Fibroblast of lung (primary cell): ENCODE measurements at regions not wholly inside any gene's neighbourhood (a gene's known extent, or its start where the extent isn't known, plus 50 kb on each side); places are given as distances from the start of the nearest gene placed in this dataset.

Experiments
- DNase-seq, 2 donors: peaks; one replicate each; pipeline versions ENCODE4 v3.0.0 to v3.0.0-alpha.2; 2010; ENCODE audit warnings: low read depth in 2 of 2
- H2AFZ ChIP-seq: 2 replicates; pipeline ENCODE4 v1.5.1; 2012; ENCODE audit warnings: low read length, control low read depth, inconsistent platforms
- H3K27ac ChIP-seq: 2 replicates; pipeline ENCODE4 v1.5.1; 2011; ENCODE audit warnings: low read length, control low read depth; ENCODE audit not compliant: insufficient read depth
- H3K27me3 ChIP-seq: 2 replicates; pipeline ENCODE4 v1.5.1; 2011; ENCODE audit warnings: mild to moderate bottlenecking, low read length; ENCODE audit not compliant: control insufficient read depth, insufficient read depth
- H3K36me3 ChIP-seq: 2 replicates; pipeline ENCODE4 v1.5.1; 2011; ENCODE audit warnings: low read length; ENCODE audit not compliant: control insufficient read depth, insufficient read depth
- H3K4me1 ChIP-seq: 2 replicates; pipeline ENCODE4 v1.5.1; 2011; ENCODE audit warnings: low read length; ENCODE audit not compliant: control insufficient read depth, insufficient read depth; ENCODE audit errors: extremely low read depth
- H3K4me2 ChIP-seq: 2 replicates; pipeline ENCODE4 v1.5.1; 2011; ENCODE audit warnings: low read length, control low read depth; ENCODE audit not compliant: insufficient read depth; ENCODE audit errors: extremely low read depth
- H3K4me3 ChIP-seq, 4 experiments: fragments of 200-600 bp in 1 of 4; sonication (generic) in 1 of 4; replicated peaks in 1 of 4; 2 replicates each; pipeline ENCODE4 v1.5.1; 2011 to 2016; ENCODE audit warnings: low read length in 4 of 4, low read depth in 3 of 4, mild to moderate bottlenecking in 3 of 4, control low read depth in 2 of 4, inconsistent platforms in 1 of 4, mixed read lengths in 1 of 4; ENCODE audit not compliant: insufficient read depth in 1 of 4; ENCODE audit errors: control extremely low read depth in 1 of 4
- H3K79me2 ChIP-seq: 2 replicates; pipeline ENCODE4 v1.5.1; 2012; ENCODE audit warnings: mild to moderate bottlenecking, low read length, inconsistent platforms; ENCODE audit not compliant: control insufficient read depth, insufficient read depth
- H3K9ac ChIP-seq: 2 replicates; pipeline ENCODE4 v1.5.1; 2011; ENCODE audit warnings: mild to moderate bottlenecking, low read length, control low read depth; ENCODE audit not compliant: insufficient read depth
- H3K9me3 ChIP-seq: 2 replicates; pipeline ENCODE4 v1.5.1; 2012; ENCODE audit warnings: low read depth, low read length; ENCODE audit not compliant: control insufficient read depth, insufficient read depth
- H4K20me1 ChIP-seq: 2 replicates; pipeline ENCODE4 v1.5.1; 2011; ENCODE audit warnings: low read length; ENCODE audit not compliant: control insufficient read depth, insufficient read depth; ENCODE audit errors: extremely low read depth
- CTCF ChIP-seq, 2 donors: IDR thresholded peaks in 1 of 2; conservative IDR thresholded peaks in 1 of 2; 1 replicate in 1 of 2; 2 replicates in 1 of 2; pipeline ENCODE4 v1.5.1; 2011 to 2012; ENCODE audit warnings: low read length in 2 of 2, control low read depth in 1 of 2, inconsistent platforms in 1 of 2, low read depth in 1 of 2, mild to moderate bottlenecking in 1 of 2
- EZH2 ChIP-seq: IDR thresholded peaks from 2 replicates; pipeline ENCODE4 v1.5.1; 2012; ENCODE audit warnings: low read length, control low read depth, mild to moderate bottlenecking; ENCODE audit errors: missing control alignments

GRCh38 chr2:38502107-38502506 is 100.6 kb downstream of the HNRNPLL start:
- H3K9me3 ChIP-seq: no peaks in the 10 kb centered on the region
- no peak overlapping the region for H2AFZ ChIP-seq
- no peaks in the 10 kb centered on the region for H4K20me1 ChIP-seq
- no peaks in the 10 kb centered on the region for H3K36me3 ChIP-seq
- no peak overlapping the region for H3K4me3 ChIP-seq
- H3K27ac ChIP-seq: no peak overlapping the region
- H3K9ac ChIP-seq: no peak overlapping the region
- H3K79me2 ChIP-seq: no peaks in the 10 kb centered on the region
- DNase-seq: no peak
- H3K27me3 ChIP-seq: peaks cover 12% of the 10 kb centered on the region
- TF ChIP-seq CTCF (conservative IDR thresholded peaks at IDR 0.05 in 1 of 2, IDR thresholded peaks at IDR 0.05 in 1 of 2; ENCODE audit: low read depth in 1 of 2, low read length in 2 of 2) (no peak), EZH2 (no peak)
- no peaks in the 10 kb centered on the region for H3K4me1 ChIP-seq
- no peak overlapping the region for H3K4me2 ChIP-seq

- Histone ChIP-seq H3K36me3 (no peaks in the 10 kb centered on the region), H3K9ac (no peak overlapping the region), H3K9me3 (no peaks in the 10 kb centered on the region), H3K4me2 (no peak overlapping the region), H4K20me1 (no peaks in the 10 kb centered on the region), H3K27ac (no peak overlapping the region), H3K79me2 (no peaks in the 10 kb centered on the region), H3K4me1 (no peaks in the 10 kb centered on the region), H3K4me3 (no peak overlapping the region), H3K27me3 (peaks cover 12% of the 10 kb centered on the region), H2AFZ (no peak overlapping the region)
- DNase-seq: no peak
- TF ChIP-seq EZH2 (no peak), CTCF (conservative IDR thresholded peaks at IDR 0.05 in 1 of 2, IDR thresholded peaks at IDR 0.05 in 1 of 2; ENCODE audit: low read depth in 1 of 2, low read length in 2 of 2) (no peak)
Observed at GRCh38 chr2:38500283-38500634, 102.5 kb downstream of the HNRNPLL start.

GRCh38 chr2:38499548-38500282 is 103.0 kb downstream of the HNRNPLL start:
- Histone ChIP-seq H3K4me1 (no peaks in the 10 kb centered on the region), H3K36me3 (no peaks in the 10 kb centered on the region), H2AFZ (no peak overlapping the region), H3K79me2 (no peaks in the 10 kb centered on the region), H3K4me2 (no peak overlapping the region), H3K27ac (no peak overlapping the region), H3K27me3 (peaks cover 12% of the 10 kb centered on the region), H3K9ac (no peak overlapping the region), H3K4me3 (no peak overlapping the region), H3K9me3 (no peaks in the 10 kb centered on the region), H4K20me1 (no peaks in the 10 kb centered on the region)
- no peak for TF ChIP-seq EZH2
- no peak for TF ChIP-seq CTCF (conservative IDR thresholded peaks at IDR 0.05 in 1 of 2, IDR thresholded peaks at IDR 0.05 in 1 of 2; ENCODE audit: low read depth in 1 of 2, low read length in 2 of 2)
- no peak for DNase-seq
